ENCODE measurements at regions not wholly inside any gene's neighbourhood (a gene's known extent, or its start where the extent isn't known, plus 50 kb on each side); places are given as distances from the start of the nearest gene placed in this dataset.

DNA sequence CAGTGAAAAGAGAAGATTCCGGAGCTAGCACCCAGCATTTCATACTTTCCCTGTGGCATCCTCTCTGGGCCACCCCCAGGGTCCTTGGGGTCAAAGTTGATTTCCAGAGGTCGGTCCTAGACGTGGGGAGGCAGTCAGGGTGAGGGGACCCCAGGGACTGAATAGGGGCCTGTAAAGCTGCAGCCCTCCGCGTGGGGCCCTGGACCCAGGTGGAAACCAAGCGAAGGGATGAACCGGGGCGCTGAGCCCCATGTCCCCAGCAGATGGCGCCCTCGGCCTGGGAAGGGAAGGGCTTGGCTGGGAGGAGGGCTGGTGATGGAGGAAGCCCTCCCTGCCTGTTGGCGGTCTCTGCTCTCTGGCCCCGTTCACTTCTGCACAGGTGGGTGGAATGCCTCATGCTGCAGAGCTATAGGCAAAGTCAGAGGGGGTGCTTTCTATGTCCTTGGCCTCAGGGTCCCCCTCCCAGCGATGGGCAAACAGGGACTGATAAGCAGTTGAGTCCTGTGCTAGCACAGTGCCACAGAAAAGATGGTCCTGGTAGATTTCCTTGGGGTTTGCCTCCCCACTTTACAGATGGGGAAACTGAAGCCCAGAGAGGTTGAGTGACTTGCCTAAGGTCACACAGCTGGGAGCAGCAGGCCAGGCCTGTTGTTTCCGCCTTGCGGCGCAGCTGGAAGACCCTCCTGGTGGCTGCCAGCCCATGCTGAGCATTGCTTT, 163.4 kb upstream of the CIBAR2 start:
- H3K9me3 Mint-ChIP-seq: no peaks in the 10 kb centered on the region
- H3K4me3 Mint-ChIP-seq: no peak overlapping the region
- H3K4me1 Mint-ChIP-seq (ENCODE audit: low read depth): no peaks in the 10 kb centered on the region
- H3K27me3 Mint-ChIP-seq (ENCODE audit: low read depth): no peaks in the 10 kb centered on the region
- H3K27ac Mint-ChIP-seq: no peak overlapping the region
- H3K36me3 Mint-ChIP-seq (ENCODE audit: low read depth): no peaks in the 10 kb centered on the region

DNA sequence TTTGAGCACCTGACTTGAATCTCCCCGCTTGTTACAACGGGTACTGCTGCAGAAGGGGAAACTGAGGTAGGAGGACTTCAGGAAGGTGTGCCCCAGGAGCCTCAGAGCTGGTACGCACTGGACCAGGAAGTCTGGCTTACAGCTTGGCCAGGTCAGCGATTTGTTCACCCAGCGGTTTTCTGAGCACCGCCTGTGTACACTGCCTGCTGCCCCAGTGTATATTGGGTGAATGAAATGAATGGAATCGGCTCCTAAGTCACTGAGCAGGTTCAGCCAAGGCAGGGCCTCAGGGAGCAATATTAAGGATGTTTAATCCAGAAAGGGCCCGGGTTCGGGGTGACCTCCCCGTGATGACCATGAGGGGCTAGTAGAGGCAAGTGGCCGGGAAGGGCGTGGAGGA, 164.0 kb upstream of the CIBAR2 start:
- Mint-ChIP-seq H3K27me3 (ENCODE audit: low read depth) (no peaks in the 10 kb centered on the region), H3K4me1 (ENCODE audit: low read depth) (no peaks in the 10 kb centered on the region), H3K27ac (no peak overlapping the region), H3K4me3 (no peak overlapping the region), H3K9me3 (no peaks in the 10 kb centered on the region), H3K36me3 (ENCODE audit: low read depth) (no peaks in the 10 kb centered on the region)

DNA sequence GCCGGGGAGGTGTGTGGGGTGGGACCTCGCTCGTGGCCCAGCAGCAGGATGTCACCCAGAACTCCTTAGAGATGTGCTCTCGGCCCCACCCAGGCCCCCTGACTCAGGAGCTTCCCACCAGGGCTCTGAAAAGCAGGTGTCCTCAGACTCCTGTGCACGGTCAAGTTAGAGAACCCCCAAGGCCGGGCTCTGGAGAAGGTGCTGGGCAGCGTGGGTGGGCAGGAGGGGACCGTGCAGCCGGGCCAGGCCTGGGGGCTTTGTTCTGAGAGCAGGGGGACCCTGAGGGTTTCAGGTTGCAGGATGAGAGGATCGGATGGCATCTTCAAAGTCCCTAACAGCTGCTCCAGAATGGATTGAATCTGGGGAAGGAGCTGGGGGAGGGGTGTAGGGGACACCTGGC, 164.4 kb upstream of the CIBAR2 start:
- Mint-ChIP-seq H3K9me3 (no peaks in the 10 kb centered on the region), H3K4me3 (no peak overlapping the region), H3K27me3 (ENCODE audit: low read depth) (no peaks in the 10 kb centered on the region)

DNA sequence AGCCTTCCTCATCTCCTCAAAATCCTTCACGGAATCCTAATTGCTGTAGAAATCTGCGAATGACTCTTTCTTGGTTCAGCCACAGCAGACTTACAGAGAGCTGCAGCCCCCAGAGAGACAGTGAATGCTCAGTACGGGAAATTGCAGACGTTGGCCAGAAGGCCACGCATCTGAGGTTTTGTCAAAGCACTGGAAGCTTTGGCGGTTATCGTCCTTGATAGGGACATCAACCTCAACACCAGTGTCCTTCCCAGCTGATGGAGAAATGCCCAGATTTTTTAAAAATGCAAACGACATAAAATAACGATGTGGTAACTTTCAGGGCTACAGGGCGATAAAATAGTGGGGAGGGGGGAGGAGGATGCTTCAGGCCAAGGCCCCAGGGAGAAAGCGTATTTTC, 166.6 kb upstream of the CIBAR2 start:
- Mint-ChIP-seq H3K4me1 (ENCODE audit: low read depth) (no peaks in the 10 kb centered on the region), H3K9me3 (no peaks in the 10 kb centered on the region), H3K4me3 (no peak overlapping the region), H3K27ac (no peak overlapping the region), H3K36me3 (ENCODE audit: low read depth) (no peaks in the 10 kb centered on the region), H3K27me3 (ENCODE audit: low read depth) (no peaks in the 10 kb centered on the region)

More for the DNA sequence above, 164.4 kb upstream of the CIBAR2 start:
- Mint-ChIP-seq H3K4me1 (ENCODE audit: low read depth) (no peaks in the 10 kb centered on the region), H3K27ac (no peak overlapping the region), H3K36me3 (ENCODE audit: low read depth) (no peaks in the 10 kb centered on the region)

DNA sequence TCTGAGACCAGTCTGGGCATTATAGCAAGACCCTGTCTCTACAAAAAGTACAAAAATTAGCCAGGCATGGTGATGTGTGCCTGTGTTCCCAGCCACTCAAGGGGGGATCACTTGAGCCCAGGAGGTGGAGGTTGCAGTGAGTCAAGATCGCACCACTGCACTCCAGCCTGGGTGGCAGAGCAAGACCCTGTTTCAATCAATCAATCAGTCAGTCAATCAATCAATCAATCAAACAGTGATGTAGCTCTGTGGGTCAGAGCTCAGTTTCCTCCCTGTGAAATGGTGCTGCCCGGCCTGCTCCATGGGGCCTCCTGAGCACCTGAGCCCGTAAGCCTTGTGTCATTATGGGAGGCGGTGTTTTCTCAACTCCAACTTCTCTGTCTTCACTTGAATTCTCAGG, 167.1 kb upstream of the CIBAR2 start:
- H3K4me3 Mint-ChIP-seq: no peak overlapping the region
- no peaks in the 10 kb centered on the region for H3K36me3 Mint-ChIP-seq (ENCODE audit: low read depth)
- H3K9me3 Mint-ChIP-seq: no peaks in the 10 kb centered on the region
- H3K4me1 Mint-ChIP-seq (ENCODE audit: low read depth): no peaks in the 10 kb centered on the region
- H3K27me3 Mint-ChIP-seq (ENCODE audit: low read depth): no peaks in the 10 kb centered on the region
- H3K27ac Mint-ChIP-seq: no peak overlapping the region

DNA sequence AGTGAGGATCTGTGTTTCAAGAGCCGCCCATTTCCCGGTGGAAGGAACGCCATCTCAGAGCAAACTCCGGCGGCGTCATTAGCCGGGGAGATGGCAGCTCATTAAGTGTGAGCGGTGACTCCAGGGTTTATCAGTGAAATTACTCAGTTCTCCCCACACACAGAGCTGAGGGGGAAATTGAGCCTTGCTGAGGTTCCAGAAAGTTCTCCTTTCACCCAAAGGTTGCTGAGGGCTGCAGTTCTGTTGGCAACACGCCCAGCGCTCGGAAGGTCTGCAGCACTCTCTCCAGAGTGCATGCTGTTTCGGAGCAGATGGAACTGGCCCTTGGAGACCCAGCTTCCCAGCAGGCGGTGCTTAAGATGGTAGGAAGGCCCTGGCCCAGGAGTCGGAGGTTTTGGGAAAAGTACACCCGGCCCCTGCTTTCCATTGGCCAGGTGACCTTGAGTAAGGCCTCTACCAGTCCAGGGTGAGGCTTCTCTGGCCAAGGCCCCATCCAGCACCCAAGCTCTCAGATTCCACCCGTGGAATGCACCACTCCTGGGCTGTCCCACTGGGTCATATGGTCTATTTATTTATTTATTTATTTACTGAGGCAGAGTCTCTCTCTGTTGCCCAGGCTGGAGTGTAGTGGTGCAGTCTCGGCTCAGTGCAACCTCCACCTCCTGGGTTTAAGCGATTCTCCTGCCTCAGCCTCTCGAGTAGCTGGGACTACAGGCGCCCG, 167.7 kb upstream of the CIBAR2 start:
- H3K27me3 Mint-ChIP-seq (ENCODE audit: low read depth): no peaks in the 10 kb centered on the region
- no peaks in the 10 kb centered on the region for H3K36me3 Mint-ChIP-seq (ENCODE audit: low read depth)
- no peaks in the 10 kb centered on the region for H3K9me3 Mint-ChIP-seq
- no peaks in the 10 kb centered on the region for H3K4me1 Mint-ChIP-seq (ENCODE audit: low read depth)
- H3K27ac Mint-ChIP-seq: no peak overlapping the region
- no peak overlapping the region for H3K4me3 Mint-ChIP-seq

DNA sequence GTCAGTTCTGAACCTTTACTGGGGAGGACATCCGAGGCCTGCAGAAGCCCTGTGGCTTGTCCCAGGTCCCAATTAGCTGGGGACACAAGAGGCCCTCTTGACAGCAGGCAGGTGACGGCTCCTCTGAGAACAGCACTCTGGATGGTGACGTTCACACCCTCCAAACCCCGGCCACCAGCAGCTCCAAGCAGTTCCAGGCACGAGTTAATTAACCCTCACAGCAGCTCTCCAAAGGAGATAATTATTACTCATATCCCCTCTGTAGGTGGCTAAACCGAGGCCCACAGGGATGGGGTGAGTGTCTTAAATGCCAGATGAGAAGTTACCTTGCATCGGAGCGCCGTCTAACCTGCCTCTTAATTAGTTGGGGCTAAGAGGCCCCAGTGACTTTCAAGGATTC, 168.9 kb upstream of the CIBAR2 start:
- Mint-ChIP-seq H3K27ac (no peak overlapping the region), H3K9me3 (no peaks in the 10 kb centered on the region), H3K27me3 (ENCODE audit: low read depth) (no peaks in the 10 kb centered on the region), H3K4me1 (ENCODE audit: low read depth) (no peaks in the 10 kb centered on the region), H3K4me3 (no peak overlapping the region), H3K36me3 (ENCODE audit: low read depth) (no peaks in the 10 kb centered on the region)

DNA sequence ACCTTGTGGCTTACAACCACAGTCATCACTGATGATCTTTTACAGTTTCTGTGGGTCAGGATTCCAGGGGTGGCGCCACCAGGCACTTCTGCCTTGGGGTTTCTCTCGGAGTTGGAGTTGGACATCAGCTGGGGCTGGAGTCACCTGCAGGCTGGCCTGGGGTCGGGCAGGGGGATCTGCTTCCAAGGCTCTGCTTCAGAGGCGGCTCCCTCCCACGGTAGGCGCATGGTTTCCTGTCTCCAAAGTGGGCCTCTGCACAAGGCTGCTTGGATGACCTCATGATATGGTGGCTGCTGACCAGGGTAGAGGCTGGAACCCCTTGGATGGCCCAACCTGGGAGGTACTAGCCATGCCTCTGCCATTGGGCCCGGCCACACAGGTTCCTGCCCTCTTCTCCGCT, 170.6 kb upstream of the CIBAR2 start:
- Mint-ChIP-seq H3K27me3 (ENCODE audit: low read depth) (no peaks in the 10 kb centered on the region), H3K4me3 (no peak overlapping the region), H3K4me1 (ENCODE audit: low read depth) (no peaks in the 10 kb centered on the region), H3K36me3 (ENCODE audit: low read depth) (no peaks in the 10 kb centered on the region), H3K27ac (no peak overlapping the region), H3K9me3 (no peaks in the 10 kb centered on the region)

DNA sequence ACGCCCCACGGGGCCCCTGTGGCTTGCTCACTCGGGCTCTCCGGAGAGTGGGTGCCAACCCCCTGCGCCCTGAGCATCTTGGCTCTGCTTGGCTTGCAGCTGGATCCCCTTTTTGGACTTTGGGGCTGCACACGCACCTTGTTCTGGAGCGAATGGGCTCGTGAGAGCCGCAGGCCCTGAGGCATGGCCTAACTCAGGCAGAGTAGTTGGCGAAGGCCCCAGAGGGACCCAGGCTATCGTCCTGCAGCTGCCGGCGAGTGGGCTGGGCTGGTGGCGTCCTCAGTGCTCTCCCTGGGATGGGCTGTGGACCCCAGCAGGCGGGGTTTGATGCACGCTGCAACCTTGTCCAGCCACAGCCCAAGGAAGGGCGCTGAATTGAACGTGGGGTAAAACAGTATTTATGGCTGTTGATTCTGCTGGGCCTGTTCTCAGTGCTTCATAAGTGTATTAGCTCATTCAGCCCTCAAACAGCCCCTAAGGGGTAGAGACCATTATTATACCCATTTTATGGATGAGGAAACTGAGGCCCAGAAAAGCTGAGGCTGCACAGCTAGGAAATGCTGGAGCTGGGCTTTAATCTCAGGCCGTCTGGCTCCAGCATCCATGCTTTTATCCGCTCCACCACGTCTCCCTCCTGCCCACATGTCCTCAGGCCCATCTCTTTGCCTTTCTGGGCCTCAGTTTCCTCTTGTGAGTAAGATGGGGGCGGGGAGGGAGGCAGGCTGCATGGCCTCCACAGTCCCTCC, 171.2 kb upstream of the CIBAR2 start:
- Mint-ChIP-seq H3K27ac (no peak overlapping the region), H3K9me3 (no peaks in the 10 kb centered on the region), H3K4me1 (ENCODE audit: low read depth) (no peaks in the 10 kb centered on the region), H3K27me3 (ENCODE audit: low read depth) (no peaks in the 10 kb centered on the region), H3K4me3 (no peak overlapping the region), H3K36me3 (ENCODE audit: low read depth) (no peaks in the 10 kb centered on the region)

DNA sequence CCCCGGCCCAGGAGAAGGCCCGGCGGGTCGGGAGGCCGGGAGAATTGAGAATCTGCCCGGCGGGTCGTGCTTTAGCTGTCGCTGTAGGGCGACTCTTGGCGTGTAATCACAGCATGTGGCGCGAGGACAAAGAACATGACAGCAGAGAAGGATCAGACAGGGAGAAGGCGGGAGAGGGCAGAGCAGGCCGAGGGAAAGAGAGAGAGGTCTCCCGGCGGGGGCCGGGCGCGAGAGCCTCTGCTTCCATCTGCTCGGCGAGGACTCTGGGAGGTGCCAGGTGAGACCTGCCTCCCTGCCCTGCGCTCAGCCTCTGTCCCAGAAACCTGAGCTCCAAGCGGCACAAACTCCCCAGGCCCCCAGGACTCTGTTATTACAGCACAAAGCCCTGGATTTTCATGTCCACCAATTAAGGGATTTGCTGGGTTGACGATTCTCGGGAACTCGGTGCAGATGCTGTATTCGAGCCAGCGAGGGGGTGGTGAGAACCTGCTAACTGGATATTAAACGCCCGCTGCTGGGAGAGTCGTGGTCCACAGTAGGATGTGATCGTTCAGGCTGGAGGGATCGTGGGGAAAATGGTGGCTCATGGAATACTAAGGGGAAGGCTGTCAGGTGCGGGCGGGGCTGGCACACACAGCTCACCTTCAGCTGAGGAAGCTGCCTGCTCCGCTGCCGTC, 172.0 kb upstream of the CIBAR2 start:
- H3K27me3 Mint-ChIP-seq (ENCODE audit: low read depth): no peaks in the 10 kb centered on the region
- H3K4me3 Mint-ChIP-seq: no peak overlapping the region
- no peak overlapping the region for H3K27ac Mint-ChIP-seq
- no peaks in the 10 kb centered on the region for H3K4me1 Mint-ChIP-seq (ENCODE audit: low read depth)
- no peaks in the 10 kb centered on the region for H3K9me3 Mint-ChIP-seq
- H3K36me3 Mint-ChIP-seq (ENCODE audit: low read depth): no peaks in the 10 kb centered on the region

DNA sequence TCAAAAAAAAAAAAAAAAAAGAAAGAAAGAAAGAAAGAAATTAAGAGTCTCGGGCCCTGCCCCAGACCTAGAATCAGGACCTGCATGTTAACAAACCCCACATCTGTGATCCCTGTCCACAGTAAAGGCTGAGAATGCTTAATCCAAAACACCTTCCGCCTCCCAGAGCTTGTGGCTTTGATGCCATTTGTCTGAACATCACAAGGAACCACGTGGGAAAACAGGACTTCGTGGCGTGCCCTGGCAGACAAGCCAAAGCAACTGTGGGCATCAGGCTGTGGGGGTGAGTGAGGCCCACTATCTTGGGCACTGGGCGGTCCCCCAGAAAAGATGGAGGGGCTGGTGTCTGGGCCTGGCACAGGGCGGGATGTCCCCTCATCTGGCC, 173.4 kb upstream of the CIBAR2 start:
- Mint-ChIP-seq H3K4me1 (ENCODE audit: low read depth) (no peaks in the 10 kb centered on the region), H3K36me3 (ENCODE audit: low read depth) (no peaks in the 10 kb centered on the region), H3K27ac (no peak overlapping the region), H3K27me3 (ENCODE audit: low read depth) (no peaks in the 10 kb centered on the region), H3K9me3 (no peaks in the 10 kb centered on the region), H3K4me3 (no peak overlapping the region)

DNA sequence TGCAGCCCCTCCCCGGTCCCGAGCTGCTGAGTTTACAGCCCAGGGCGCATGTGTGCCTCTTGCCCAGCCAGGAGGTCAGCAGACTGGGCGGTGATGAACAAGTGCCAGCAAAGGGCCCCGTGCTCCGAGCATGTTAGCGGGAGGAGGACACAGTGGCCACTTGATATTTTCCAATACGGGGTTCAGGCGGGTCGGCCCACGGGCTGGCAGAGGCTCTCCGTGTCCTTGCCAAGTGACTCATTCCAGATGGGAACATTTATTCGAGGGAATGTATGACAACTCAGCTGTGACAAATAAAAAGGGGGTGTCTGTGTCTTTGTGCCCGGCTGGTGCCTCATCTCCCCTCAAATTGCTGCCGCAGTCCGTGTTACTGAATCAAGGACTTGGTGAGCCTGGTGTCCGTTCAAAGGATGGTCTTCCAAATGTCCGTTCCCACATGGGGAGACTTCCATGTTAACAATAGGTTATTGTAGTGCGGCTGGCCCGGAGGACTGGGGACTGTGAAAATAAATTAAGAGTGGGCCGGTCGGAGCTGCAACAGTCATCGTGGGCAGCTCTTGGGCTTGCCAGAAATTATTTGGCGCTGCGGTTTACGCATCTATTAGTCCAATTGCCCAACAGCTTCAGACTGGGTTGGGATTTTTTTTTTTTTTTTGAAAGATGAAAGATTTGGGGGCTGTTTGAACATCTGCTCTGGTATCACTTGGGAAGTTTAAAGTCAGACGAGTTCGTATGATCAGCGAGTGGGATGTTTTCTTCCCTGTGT, 174.0 kb upstream of the CIBAR2 start:
- no peak overlapping the region for H3K27ac Mint-ChIP-seq
- no peaks in the 10 kb centered on the region for H3K9me3 Mint-ChIP-seq
- no peak overlapping the region for H3K4me3 Mint-ChIP-seq
- no peaks in the 10 kb centered on the region for H3K27me3 Mint-ChIP-seq (ENCODE audit: low read depth)
- H3K36me3 Mint-ChIP-seq (ENCODE audit: low read depth): no peaks in the 10 kb centered on the region
- no peaks in the 10 kb centered on the region for H3K4me1 Mint-ChIP-seq (ENCODE audit: low read depth)

DNA sequence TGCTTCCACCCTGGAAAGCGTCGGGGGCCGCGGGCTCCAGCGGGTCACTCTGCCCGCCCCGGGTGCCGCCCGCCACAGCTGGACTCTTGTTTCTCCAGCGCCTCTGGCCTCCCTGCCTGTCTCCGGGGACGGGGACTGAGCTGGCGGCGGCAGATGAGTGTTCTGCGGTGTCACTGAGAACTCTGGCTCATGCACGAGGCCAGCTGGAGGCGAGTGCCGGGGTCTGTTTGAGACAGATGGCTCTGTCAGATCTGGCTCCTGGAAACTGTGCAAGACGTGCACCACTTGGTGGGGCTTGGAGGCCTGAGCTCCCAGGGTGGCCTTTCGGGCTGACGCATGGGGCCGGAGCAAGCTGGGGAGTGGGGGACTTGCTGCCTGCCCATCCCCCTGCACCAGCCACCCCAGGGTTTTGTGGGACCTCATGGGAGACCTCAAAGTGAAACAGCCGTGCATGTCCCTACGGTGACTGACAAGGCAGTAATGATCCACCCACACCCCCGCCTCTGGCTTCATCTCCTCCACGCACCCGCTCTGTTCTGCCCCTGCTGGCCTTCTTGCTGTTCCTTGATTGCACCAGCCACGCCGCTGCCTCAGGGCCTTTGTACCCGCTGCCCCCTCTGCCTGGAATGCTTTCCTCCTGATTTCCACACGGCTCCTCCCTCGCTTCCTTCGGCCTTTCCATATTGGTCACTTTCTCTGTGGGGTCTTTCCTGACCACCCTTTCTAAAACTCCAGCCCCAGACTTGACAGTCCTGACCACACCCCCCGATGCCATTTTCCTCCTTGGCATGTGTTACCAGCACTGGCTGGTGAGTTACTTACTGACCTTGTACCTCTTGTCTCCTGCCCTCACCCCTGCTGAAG, 174.9 kb upstream of the CIBAR2 start:
- H3K27me3 Mint-ChIP-seq (ENCODE audit: low read depth): no peaks in the 10 kb centered on the region
- no peak overlapping the region for H3K27ac Mint-ChIP-seq
- no peaks in the 10 kb centered on the region for H3K36me3 Mint-ChIP-seq (ENCODE audit: low read depth)

More for the DNA sequence above, 174.9 kb upstream of the CIBAR2 start:
- no peak overlapping the region for H3K4me3 Mint-ChIP-seq
- no peaks in the 10 kb centered on the region for H3K4me1 Mint-ChIP-seq (ENCODE audit: low read depth)
- H3K9me3 Mint-ChIP-seq: no peaks in the 10 kb centered on the region

All from T-helper 1 cell treated with Interleukin-12 subunit alpha and Interleukin-12 subunit beta and Interleukin-4 antibody, amounts not matched to agents 30 μg/mL and 1 μg/mL, for 36 hours (primary cell).